ENCODE measurements at regions not wholly inside any gene's neighbourhood (a gene's known extent, or its start where the extent isn't known, plus 50 kb on each side); places are given as distances from the start of the nearest gene placed in this dataset.

DNA sequence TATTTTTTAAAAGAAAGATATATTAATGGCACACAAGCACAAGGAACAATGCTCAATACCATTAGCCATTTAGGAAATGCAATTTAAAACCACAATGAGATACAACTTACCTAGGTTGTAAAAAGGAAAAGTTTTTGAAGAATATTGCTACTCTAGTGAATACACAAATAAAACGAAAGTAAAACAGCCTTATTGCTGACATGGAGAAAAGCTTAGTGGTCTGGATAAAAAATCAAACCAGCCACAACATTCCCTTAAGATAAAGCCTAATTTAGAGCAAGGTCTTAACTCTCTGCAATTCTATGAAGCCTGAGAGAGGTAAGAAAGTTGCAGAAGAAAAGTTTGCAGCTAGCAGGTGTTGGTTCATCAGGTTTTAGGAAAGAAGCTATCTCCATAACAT lies 892.7 kb upstream of the ALCAM start:
- H3K79me1 ChIP-seq (ENCODE audit: insufficient read depth, low read depth, low read length, poor library complexity, severe bottlenecking) = no peaks in the 10 kb centered on the region
- Mint-ChIP-seq H3K36me3 (ENCODE audit: insufficient read depth in 1 of 3, low read depth in 3 of 3) (peaks cover 10 to 32% (median 22%) of the 10 kb centered on the region in 3 experiments), H3K9me3 (peaks cover 23 to 38% of the 10 kb centered on the region in 2 experiments), H3K27me3 (ENCODE audit: low read depth) (no peaks in the 10 kb centered on the region), H3K4me1 (peaks cover 10% of the 10 kb centered on the region in 2 experiments), H3K27ac (no peak overlapping the region), H3K4me3 (no peak overlapping the region)
- H2BK12ac ChIP-seq (ENCODE audit: insufficient read length, low read depth, low read length) = no peak overlapping the region
- no peaks in the 10 kb centered on the region for H3K79me2 ChIP-seq (ENCODE audit: insufficient read depth, low read length)
- TF ChIP-seq, protein P1, sequence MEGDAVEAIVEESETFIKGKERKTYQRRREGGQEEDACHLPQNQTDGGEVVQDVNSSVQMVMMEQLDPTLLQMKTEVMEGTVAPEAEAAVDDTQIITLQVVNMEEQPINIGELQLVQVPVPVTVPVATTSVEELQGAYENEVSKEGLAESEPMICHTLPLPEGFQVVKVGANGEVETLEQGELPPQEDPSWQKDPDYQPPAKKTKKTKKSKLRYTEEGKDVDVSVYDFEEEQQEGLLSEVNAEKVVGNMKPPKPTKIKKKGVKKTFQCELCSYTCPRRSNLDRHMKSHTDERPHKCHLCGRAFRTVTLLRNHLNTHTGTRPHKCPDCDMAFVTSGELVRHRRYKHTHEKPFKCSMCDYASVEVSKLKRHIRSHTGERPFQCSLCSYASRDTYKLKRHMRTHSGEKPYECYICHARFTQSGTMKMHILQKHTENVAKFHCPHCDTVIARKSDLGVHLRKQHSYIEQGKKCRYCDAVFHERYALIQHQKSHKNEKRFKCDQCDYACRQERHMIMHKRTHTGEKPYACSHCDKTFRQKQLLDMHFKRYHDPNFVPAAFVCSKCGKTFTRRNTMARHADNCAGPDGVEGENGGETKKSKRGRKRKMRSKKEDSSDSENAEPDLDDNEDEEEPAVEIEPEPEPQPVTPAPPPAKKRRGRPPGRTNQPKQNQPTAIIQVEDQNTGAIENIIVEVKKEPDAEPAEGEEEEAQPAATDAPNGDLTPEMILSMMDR (conservative IDR thresholded peaks at IDR 0.05) = no peak
- no peaks in the 10 kb centered on the region for H3K23me2 ChIP-seq (ENCODE audit: insufficient read length, low read depth, low read length, poor library complexity, severe bottlenecking)
- no peak overlapping the region for H4K8ac ChIP-seq (replicated peaks; ENCODE audit: insufficient read length, low read depth, low read length)
- no peak overlapping the region for H4K91ac ChIP-seq (ENCODE audit: insufficient read length, low read depth, low read length)
- no peak overlapping the region for H3T11ph ChIP-seq (ENCODE audit: low read length)
- H3K4me2 ChIP-seq (ENCODE audit: insufficient read depth, insufficient read length, low read length) = no peak overlapping the region
- H3K9me3 ChIP-seq (ENCODE audit: control insufficient read depth, low read depth, low read length) = peaks cover 7% of the 10 kb centered on the region
- WGBS (ENCODE audit: extremely low coverage, insufficient read length, low lambda C conversion rate) = no CpG with 5 or more reads among the region's 1 CpG
- H3K14ac ChIP-seq (ENCODE audit: insufficient read depth, low read length) = no peak overlapping the region
- H3K27ac ChIP-seq (ENCODE audit: insufficient read length, low read depth, low read length) = no peak overlapping the region
- no peak overlapping the region for H2BK20ac ChIP-seq (ENCODE audit: low read depth, low read length, poor library complexity, severe bottlenecking)
- H3K27me3 ChIP-seq (ENCODE audit: insufficient read depth, low read length) = no peaks in the 10 kb centered on the region
- H3K23ac ChIP-seq (ENCODE audit: insufficient read length, low read depth, low read length) = no peak overlapping the region
- no peak for DNase-seq
- no peak overlapping the region for H4K5ac ChIP-seq (ENCODE audit: insufficient read length, low read depth, low read length)
- no peak overlapping the region for H3K56ac ChIP-seq (ENCODE audit: insufficient read length, low read depth, low read length)
- no peak overlapping the region for H2BK5ac ChIP-seq (ENCODE audit: insufficient read length, low read length)
- H2BK15ac ChIP-seq (ENCODE audit: low read depth, low read length) = no peak overlapping the region
- H4K20me1 ChIP-seq (ENCODE audit: control insufficient read depth, insufficient read depth, insufficient read length) = no peaks in the 10 kb centered on the region
- H2BK120ac ChIP-seq (ENCODE audit: low read depth, low read length, poor library complexity, severe bottlenecking) = no peak overlapping the region
- H3K18ac ChIP-seq (ENCODE audit: insufficient read length, low read depth, low read length) = no peak overlapping the region
- no peak overlapping the region for H2AK5ac ChIP-seq (ENCODE audit: insufficient read length, low read length)
- H3K4ac ChIP-seq (ENCODE audit: low read depth, low read length) = no peak overlapping the region
- H3K9ac ChIP-seq (ENCODE audit: extremely low read depth, insufficient read length, low read length) = no peak overlapping the region
- H3K4me1 ChIP-seq (ENCODE audit: insufficient read depth, low read length) = no peaks in the 10 kb centered on the region
- H2AFZ ChIP-seq (ENCODE audit: low read length) = no peak overlapping the region
